GM21390 (cell line): ENCODE measurements at regions not wholly inside any gene's neighbourhood (a gene's known extent, or its start where the extent isn't known, plus 50 kb on each side); places are given as distances from the start of the nearest gene placed in this dataset.

ENCODE experiments used
- ATAC-seq: cut with Tn5 transposase; IDR thresholded peaks from one replicate; pipeline ENCODE4 v1.9.1; 2021; ENCODE audit not compliant: unreplicated experiment

DNA sequence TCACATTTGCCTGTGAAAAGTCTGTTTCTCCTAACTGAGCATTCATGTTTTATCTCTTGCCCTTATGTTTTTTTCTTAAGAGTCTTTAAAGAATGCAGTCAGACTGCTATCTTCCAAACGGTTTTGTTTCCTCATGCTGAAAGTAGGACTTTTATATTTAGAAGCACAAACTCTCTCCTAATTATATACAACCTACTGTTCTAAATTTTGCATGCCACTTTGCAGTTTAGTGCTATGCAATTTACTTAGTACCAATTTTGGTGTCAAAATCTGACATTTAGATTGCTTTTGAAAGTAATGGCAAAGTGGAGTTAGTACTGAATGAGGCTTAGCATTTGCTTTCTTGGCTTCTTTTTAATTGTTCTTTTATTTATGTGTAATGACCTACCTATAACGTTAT lies 55.1 kb upstream of the PCDH20 start:
- ATAC-seq = no peak

DNA sequence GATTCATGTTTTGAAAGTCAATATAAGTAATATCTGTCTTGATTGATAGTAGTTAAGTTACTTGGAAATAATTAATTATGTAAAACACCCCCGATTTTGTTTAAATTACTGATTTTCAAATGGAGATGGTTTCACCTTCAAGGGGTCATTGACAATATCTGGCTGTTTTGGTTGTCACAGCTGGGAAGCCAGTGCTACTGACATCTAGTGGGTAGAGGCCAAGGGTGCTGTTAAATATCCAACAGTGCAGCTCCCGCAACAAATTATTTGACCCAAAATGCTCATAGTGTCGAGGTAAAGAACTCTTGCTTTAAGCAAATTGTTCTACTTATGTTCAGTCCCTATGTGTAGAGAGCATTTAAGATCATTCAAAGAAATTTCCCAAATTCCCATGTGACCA lies 50.6 kb upstream of the PCDH20 start:
- ATAC-seq = no peak
